Smooth muscle cell (in vitro differentiated cells): ENCODE measurements at regions not wholly inside any gene's neighbourhood (a gene's known extent, or its start where the extent isn't known, plus 50 kb on each side); places are given as distances from the start of the nearest gene placed in this dataset.

Experiments
- DNase-seq: peaks from one replicate; lab custom pipeline; 2025; ENCODE audit not compliant: unreplicated experiment; lab: John Stamatoyannopoulos, UW
- H2AFZ ChIP-seq: fragments of 200-600 bp; sonication (generic); 2 replicates; pipeline ENCODE4 v1.6.0; 2016; ENCODE audit warnings: antibody characterized with exemption, low read depth, mild to moderate bottlenecking
- H3F3A ChIP-seq: fragments of 200-600 bp; sonication (generic); 2 replicates; pipeline ENCODE4 v1.6.0; 2017; ENCODE audit warnings: antibody characterized with exemption, low read depth
- H3K27ac ChIP-seq: fragments of 200-600 bp; sonication (generic); 2 replicates; pipeline ENCODE4 v1.5.1; 2016; ENCODE audit warnings: low read depth, mild to moderate bottlenecking
- H3K27me3 ChIP-seq: fragments of 200-600 bp; sonication (generic); 2 replicates; pipeline ENCODE4 v1.6.1; 2016; ENCODE audit warnings: low read depth, mild to moderate bottlenecking
- H3K36me3 ChIP-seq: fragments of 200-600 bp; sonication (generic); 2 replicates; pipeline ENCODE4 v1.5.1; 2016; ENCODE audit warnings: low read depth
- H3K4me1 ChIP-seq: fragments of 200-600 bp; sonication (generic); 2 replicates; pipeline ENCODE4 v1.5.1; 2016; ENCODE audit warnings: low read depth
- H3K4me2 ChIP-seq: fragments of 200-600 bp; sonication (generic); 2 replicates; pipeline ENCODE4 v1.6.0; 2016; ENCODE audit warnings: mild to moderate bottlenecking
- H3K4me3 ChIP-seq: fragments of 200-600 bp; sonication (generic); 2 replicates; pipeline ENCODE4 v1.5.1; 2016; ENCODE audit warnings: mild to moderate bottlenecking
- H3K79me2 ChIP-seq: fragments of 200-600 bp; sonication (generic); 2 replicates; pipeline ENCODE4 v1.6.0; 2016; ENCODE audit warnings: low read depth, mild to moderate bottlenecking
- H3K9ac ChIP-seq: fragments of 200-600 bp; sonication (generic); 2 replicates; pipeline ENCODE4 v1.6.0; 2016; ENCODE audit warnings: low read depth
- H3K9me3 ChIP-seq: fragments of 200-600 bp; sonication (generic); replicated peaks from 2 replicates; pipeline ENCODE4 v1.5.1; 2016; ENCODE audit warnings: low read depth
- H4K20me1 ChIP-seq: fragments of 200-600 bp; sonication (generic); 2 replicates; pipeline ENCODE4 v1.6.0; 2016; ENCODE audit warnings: low read depth
- WGBS: methylation state at CpG from one replicate; pipeline ENCODE4 v1.1.7; 2016; ENCODE audit warnings: low lambda C conversion rate; 5-methylcytosine and 5-hydroxymethylcytosine counted together
- TF ChIP-seq, protein P1 (sequence below): fragments of 200-600 bp; sonication (generic); IDR thresholded peaks from 2 replicates; pipeline ENCODE4 v1.5.1; 2017; ENCODE audit warnings: borderline replicate concordance, mild to moderate bottlenecking, antibody characterized with exemption; ENCODE audit not compliant: insufficient read depth, poor library complexity, severe bottlenecking

GRCh38 chr3:189551007-189551406 is 80.2 kb upstream of the TP63 start:
- Histone ChIP-seq H3F3A (no peaks in the 10 kb centered on the region), H3K9me3 (peaks cover 6% of the 10 kb centered on the region), H3K4me1 (no peaks in the 10 kb centered on the region), H3K4me3 (no peak overlapping the region), H3K36me3 (no peaks in the 10 kb centered on the region), H3K27ac (no peak overlapping the region), H3K79me2 (no peaks in the 10 kb centered on the region), H3K4me2 (no peak overlapping the region), H3K27me3 (no peaks in the 10 kb centered on the region), H4K20me1 (no peaks in the 10 kb centered on the region), H2AFZ (no peak overlapping the region), H3K9ac (no peak overlapping the region)
- TF ChIP-seq, protein P1, sequence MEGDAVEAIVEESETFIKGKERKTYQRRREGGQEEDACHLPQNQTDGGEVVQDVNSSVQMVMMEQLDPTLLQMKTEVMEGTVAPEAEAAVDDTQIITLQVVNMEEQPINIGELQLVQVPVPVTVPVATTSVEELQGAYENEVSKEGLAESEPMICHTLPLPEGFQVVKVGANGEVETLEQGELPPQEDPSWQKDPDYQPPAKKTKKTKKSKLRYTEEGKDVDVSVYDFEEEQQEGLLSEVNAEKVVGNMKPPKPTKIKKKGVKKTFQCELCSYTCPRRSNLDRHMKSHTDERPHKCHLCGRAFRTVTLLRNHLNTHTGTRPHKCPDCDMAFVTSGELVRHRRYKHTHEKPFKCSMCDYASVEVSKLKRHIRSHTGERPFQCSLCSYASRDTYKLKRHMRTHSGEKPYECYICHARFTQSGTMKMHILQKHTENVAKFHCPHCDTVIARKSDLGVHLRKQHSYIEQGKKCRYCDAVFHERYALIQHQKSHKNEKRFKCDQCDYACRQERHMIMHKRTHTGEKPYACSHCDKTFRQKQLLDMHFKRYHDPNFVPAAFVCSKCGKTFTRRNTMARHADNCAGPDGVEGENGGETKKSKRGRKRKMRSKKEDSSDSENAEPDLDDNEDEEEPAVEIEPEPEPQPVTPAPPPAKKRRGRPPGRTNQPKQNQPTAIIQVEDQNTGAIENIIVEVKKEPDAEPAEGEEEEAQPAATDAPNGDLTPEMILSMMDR, result no peak
- DNase-seq, result no peak
- 46% methylated on average over 2 of the region's 2 CpGs for WGBS

- Histone ChIP-seq H3K4me2 (no peak overlapping the region), H3K79me2 (no peaks in the 10 kb centered on the region)
- DNase-seq, result no peak
These were observed 76.2 kb upstream of the TP63 start for GRCh38 chr3:189554868-189555557.

DNA sequence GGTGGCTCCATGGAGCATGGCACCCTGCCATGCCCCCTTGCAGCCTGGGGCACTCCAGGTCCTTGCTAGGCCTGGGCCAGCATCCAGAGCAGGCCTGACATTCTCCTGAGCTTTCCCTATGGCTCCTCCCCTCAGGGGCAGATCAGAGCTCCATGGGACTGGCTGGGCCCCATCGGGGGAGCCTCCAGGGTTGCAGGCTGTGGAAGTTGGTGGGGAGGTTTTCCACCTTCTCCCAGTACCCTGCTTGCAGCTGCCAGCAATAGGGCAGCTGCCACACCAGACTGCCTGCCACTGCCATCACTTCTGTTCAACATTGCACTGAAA is 75.7 kb upstream of the TP63 start:
- no peak overlapping the region for H3K27ac ChIP-seq
- no peaks in the 10 kb centered on the region for H3F3A ChIP-seq
- H2AFZ ChIP-seq, result no peak overlapping the region
- no peak for DNase-seq
- H3K27me3 ChIP-seq, result no peaks in the 10 kb centered on the region
- H4K20me1 ChIP-seq, result no peaks in the 10 kb centered on the region
- H3K9ac ChIP-seq, result no peak overlapping the region
- H3K4me2 ChIP-seq, result no peak overlapping the region
- TF ChIP-seq, protein P1, result no peak
- H3K4me1 ChIP-seq, result no peaks in the 10 kb centered on the region
- 93% methylated on average over 1 of the region's 1 CpG for WGBS
- H3K79me2 ChIP-seq, result no peaks in the 10 kb centered on the region
- H3K9me3 ChIP-seq, result no peaks in the 10 kb centered on the region
- H3K36me3 ChIP-seq, result no peaks in the 10 kb centered on the region
- H3K4me3 ChIP-seq, result no peak overlapping the region

More at GRCh38 chr3:189554868-189555557, 76.2 kb upstream of the TP63 start:
- Histone ChIP-seq H3K27me3 (no peaks in the 10 kb centered on the region), H3K4me3 (no peak overlapping the region), H3K4me1 (no peaks in the 10 kb centered on the region), H3K36me3 (no peaks in the 10 kb centered on the region), H3K27ac (no peak overlapping the region), H2AFZ (no peak overlapping the region), H3F3A (no peaks in the 10 kb centered on the region), H3K9me3 (no peaks in the 10 kb centered on the region), H4K20me1 (no peaks in the 10 kb centered on the region), H3K9ac (no peak overlapping the region)
- WGBS, result 69% methylated on average over 8 of the region's 8 CpGs
- TF ChIP-seq, protein P1, result no peak

GRCh38 chr3:189557824-189558223 is 73.4 kb upstream of the TP63 start:
- no peaks in the 10 kb centered on the region for H3K79me2 ChIP-seq
- H3K9me3 ChIP-seq, result no peaks in the 10 kb centered on the region
- H3K9ac ChIP-seq, result no peak overlapping the region
- H3F3A ChIP-seq, result no peaks in the 10 kb centered on the region
- no peak overlapping the region for H3K4me3 ChIP-seq
- H3K4me1 ChIP-seq, result no peaks in the 10 kb centered on the region
- 58% methylated on average over 3 of the region's 3 CpGs for WGBS
- no peak overlapping the region for H2AFZ ChIP-seq
- H3K4me2 ChIP-seq, result no peak overlapping the region
- TF ChIP-seq, protein P1, result no peak
- H3K36me3 ChIP-seq, result no peaks in the 10 kb centered on the region
- no peaks in the 10 kb centered on the region for H3K27me3 ChIP-seq
- DNase-seq, result no peak
- no peak overlapping the region for H3K27ac ChIP-seq
- H4K20me1 ChIP-seq, result no peaks in the 10 kb centered on the region
